ENCODE measurements at regions not wholly inside any gene's neighbourhood (a gene's known extent, or its start where the extent isn't known, plus 50 kb on each side); places are given as distances from the start of the nearest gene placed in this dataset.

GRCh38 chr13:105441051-105441750, 1094.3 kb downstream of the EFNB2 start:
- no peak for DNase-seq (ENCODE audit: insufficient read length, low spot score)
- TF ChIP-seq TAF1 (IDR thresholded peaks at IDR 0.05; ENCODE audit: low read depth, low read length) (no peak), SPI1 (IDR thresholded peaks at IDR 0.05; ENCODE audit: low read depth, low read length) (no peak), PAX5 (IDR thresholded peaks at IDR 0.05; ENCODE audit: insufficient read depth, low read length, severe bottlenecking) (no peak), POLR2AphosphoS5 (IDR thresholded peaks at IDR 0.05; ENCODE audit: low read depth, low read length) (no peak), POU2F2 (IDR thresholded peaks at IDR 0.05; ENCODE audit: low read depth, low read length) (no peak), POLR2A (IDR thresholded peaks at IDR 0.05; ENCODE audit: low read depth, low read length) (no peak)
- FAIRE-seq: no peak

- no peak for DNase-seq (ENCODE audit: insufficient read length, low spot score)
- no peak for FAIRE-seq
- TF ChIP-seq PAX5 (IDR thresholded peaks at IDR 0.05; ENCODE audit: insufficient read depth, low read length, severe bottlenecking): no peak
- TF ChIP-seq POU2F2 (IDR thresholded peaks at IDR 0.05; ENCODE audit: low read depth, low read length): no peak
- TF ChIP-seq TAF1 (IDR thresholded peaks at IDR 0.05; ENCODE audit: low read depth, low read length): no peak
- TF ChIP-seq SPI1 (IDR thresholded peaks at IDR 0.05; ENCODE audit: low read depth, low read length): no peak
- TF ChIP-seq POLR2A (IDR thresholded peaks at IDR 0.05; ENCODE audit: low read depth, low read length): no peak
- TF ChIP-seq POLR2AphosphoS5 (IDR thresholded peaks at IDR 0.05; ENCODE audit: low read depth, low read length): no peak
Observed at GRCh38 chr13:105436943-105437342, 1098.5 kb downstream of the EFNB2 start.

- TF ChIP-seq TAF1 (IDR thresholded peaks at IDR 0.05; ENCODE audit: low read depth, low read length): no peak
- no peak for TF ChIP-seq PAX5 (IDR thresholded peaks at IDR 0.05; ENCODE audit: insufficient read depth, low read length, severe bottlenecking)
- no peak for TF ChIP-seq POLR2A (IDR thresholded peaks at IDR 0.05; ENCODE audit: low read depth, low read length)
- FAIRE-seq: no peak
- no peak for DNase-seq (ENCODE audit: insufficient read length, low spot score)
Observed at GRCh38 chr13:105432438-105432837, 1103.0 kb downstream of the EFNB2 start.

GRCh38 chr13:105428811-105429210, 1106.7 kb downstream of the EFNB2 start:
- DNase-seq (ENCODE audit: insufficient read length, low spot score): no peak
- no peak for FAIRE-seq
- TF ChIP-seq POU2F2 (IDR thresholded peaks at IDR 0.05; ENCODE audit: low read depth, low read length): no peak
- no peak for TF ChIP-seq POLR2A (IDR thresholded peaks at IDR 0.05; ENCODE audit: low read depth, low read length)
- no peak for TF ChIP-seq SPI1 (IDR thresholded peaks at IDR 0.05; ENCODE audit: low read depth, low read length)
- TF ChIP-seq TAF1 (IDR thresholded peaks at IDR 0.05; ENCODE audit: low read depth, low read length): no peak
- TF ChIP-seq POLR2AphosphoS5 (IDR thresholded peaks at IDR 0.05; ENCODE audit: low read depth, low read length): no peak
- TF ChIP-seq PAX5 (IDR thresholded peaks at IDR 0.05; ENCODE audit: insufficient read depth, low read length, severe bottlenecking): no peak

GRCh38 chr13:105426441-105426840, 1109.0 kb downstream of the EFNB2 start:
- no peak for DNase-seq (ENCODE audit: insufficient read length, low spot score)
- FAIRE-seq: no peak
- TF ChIP-seq POU2F2 (IDR thresholded peaks at IDR 0.05; ENCODE audit: low read depth, low read length): no peak
- no peak for TF ChIP-seq POLR2AphosphoS5 (IDR thresholded peaks at IDR 0.05; ENCODE audit: low read depth, low read length)
- TF ChIP-seq SPI1 (IDR thresholded peaks at IDR 0.05; ENCODE audit: low read depth, low read length): no peak
- TF ChIP-seq PAX5 (IDR thresholded peaks at IDR 0.05; ENCODE audit: insufficient read depth, low read length, severe bottlenecking): no peak
- TF ChIP-seq POLR2A (IDR thresholded peaks at IDR 0.05; ENCODE audit: low read depth, low read length): no peak
- TF ChIP-seq TAF1 (IDR thresholded peaks at IDR 0.05; ENCODE audit: low read depth, low read length): no peak

- FAIRE-seq (no peak), DNase-seq (ENCODE audit: insufficient read length, low spot score) (no peak)
- TF ChIP-seq SPI1 (IDR thresholded peaks at IDR 0.05; ENCODE audit: low read depth, low read length): no peak
- no peak for TF ChIP-seq PAX5 (IDR thresholded peaks at IDR 0.05; ENCODE audit: insufficient read depth, low read length, severe bottlenecking)
- TF ChIP-seq POU2F2 (IDR thresholded peaks at IDR 0.05; ENCODE audit: low read depth, low read length): no peak
- no peak for TF ChIP-seq TAF1 (IDR thresholded peaks at IDR 0.05; ENCODE audit: low read depth, low read length)
- no peak for TF ChIP-seq POLR2A (IDR thresholded peaks at IDR 0.05; ENCODE audit: low read depth, low read length)
- no peak for TF ChIP-seq POLR2AphosphoS5 (IDR thresholded peaks at IDR 0.05; ENCODE audit: low read depth, low read length)
Observed at GRCh38 chr13:105414639-105415038, 1120.8 kb downstream of the EFNB2 start.

GRCh38 chr13:105412171-105412570, 1123.3 kb downstream of the EFNB2 start:
- TF ChIP-seq POLR2A (IDR thresholded peaks at IDR 0.05; ENCODE audit: low read depth, low read length) (no peak), POLR2AphosphoS5 (IDR thresholded peaks at IDR 0.05; ENCODE audit: low read depth, low read length) (no peak)
- no peak for FAIRE-seq
- no peak for DNase-seq (ENCODE audit: insufficient read length, low spot score)

- FAIRE-seq (peak; percentile 23), DNase-seq (ENCODE audit: insufficient read length, low spot score) (no peak)
- no peak for TF ChIP-seq POLR2A (IDR thresholded peaks at IDR 0.05; ENCODE audit: low read depth, low read length)
- no peak for TF ChIP-seq POU2F2 (IDR thresholded peaks at IDR 0.05; ENCODE audit: low read depth, low read length)
- no peak for TF ChIP-seq TAF1 (IDR thresholded peaks at IDR 0.05; ENCODE audit: low read depth, low read length)
- TF ChIP-seq SPI1 (IDR thresholded peaks at IDR 0.05; ENCODE audit: low read depth, low read length): no peak
- no peak for TF ChIP-seq PAX5 (IDR thresholded peaks at IDR 0.05; ENCODE audit: insufficient read depth, low read length, severe bottlenecking)
- no peak for TF ChIP-seq POLR2AphosphoS5 (IDR thresholded peaks at IDR 0.05; ENCODE audit: low read depth, low read length)
Observed at GRCh38 chr13:105410602-105411001, 1124.9 kb downstream of the EFNB2 start.

GRCh38 chr13:105406551-105406950, 1128.9 kb downstream of the EFNB2 start:
- no peak for TF ChIP-seq PAX5 (IDR thresholded peaks at IDR 0.05; ENCODE audit: insufficient read depth, low read length, severe bottlenecking)
- no peak for TF ChIP-seq SPI1 (IDR thresholded peaks at IDR 0.05; ENCODE audit: low read depth, low read length)
- TF ChIP-seq POLR2A (IDR thresholded peaks at IDR 0.05; ENCODE audit: low read depth, low read length): no peak
- TF ChIP-seq POLR2AphosphoS5 (IDR thresholded peaks at IDR 0.05; ENCODE audit: low read depth, low read length): no peak
- TF ChIP-seq POU2F2 (IDR thresholded peaks at IDR 0.05; ENCODE audit: low read depth, low read length): no peak
- TF ChIP-seq TAF1 (IDR thresholded peaks at IDR 0.05; ENCODE audit: low read depth, low read length): no peak
- DNase-seq (ENCODE audit: insufficient read length, low spot score): no peak

GRCh38 chr13:105403086-105403485, 1132.4 kb downstream of the EFNB2 start:
- DNase-seq (ENCODE audit: insufficient read length, low spot score) (no peak), FAIRE-seq (no peak)
- TF ChIP-seq POU2F2 (IDR thresholded peaks at IDR 0.05; ENCODE audit: low read depth, low read length) (no peak), SPI1 (IDR thresholded peaks at IDR 0.05; ENCODE audit: low read depth, low read length) (no peak), TAF1 (IDR thresholded peaks at IDR 0.05; ENCODE audit: low read depth, low read length) (no peak), POLR2A (IDR thresholded peaks at IDR 0.05; ENCODE audit: low read depth, low read length) (no peak)

More at GRCh38 chr13:105406551-105406950, 1128.9 kb downstream of the EFNB2 start:
- no peak for FAIRE-seq

Data from GM12891 (cell line).